Fibroblast of villous mesenchyme (primary cell): ENCODE measurements at regions not wholly inside any gene's neighbourhood (a gene's known extent, or its start where the extent isn't known, plus 50 kb on each side); places are given as distances from the start of the nearest gene placed in this dataset.

Experiments
- DNase-seq: peaks from one replicate; pipeline ENCODE4 v3.0.0-alpha.2; 2010; ENCODE audit warnings: low read depth
- H3K4me3 ChIP-seq: 2 replicates; pipeline ENCODE4 v1.5.1; 2011; ENCODE audit warnings: low read depth, mild to moderate bottlenecking, low read length
- TF ChIP-seq, protein P1 (sequence below): IDR thresholded peaks from 2 replicates; pipeline ENCODE4 v1.5.1; 2012; ENCODE audit warnings: low read depth, mild to moderate bottlenecking, low read length; ENCODE audit not compliant: insufficient read depth

DNA sequence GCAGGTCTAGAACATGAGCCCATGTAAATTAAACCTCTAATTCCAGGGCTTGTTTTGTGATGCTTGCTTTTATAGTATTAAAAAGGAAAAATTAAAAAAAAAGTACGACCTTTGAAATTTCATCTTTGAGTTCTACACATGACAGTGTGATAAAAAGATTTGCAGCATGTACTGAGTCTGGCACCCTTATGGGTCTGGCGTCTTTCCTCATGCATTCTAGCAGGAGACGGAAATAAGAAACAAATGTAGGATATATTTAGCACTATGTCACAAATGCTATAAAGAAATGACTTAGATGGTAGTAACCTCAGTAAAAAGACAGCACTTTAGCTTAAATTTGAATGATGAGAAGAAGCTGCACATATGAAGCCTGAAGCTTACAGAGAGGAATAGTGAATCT, 1474.3 kb upstream of the CDH6 start:
- TF ChIP-seq, protein P1, sequence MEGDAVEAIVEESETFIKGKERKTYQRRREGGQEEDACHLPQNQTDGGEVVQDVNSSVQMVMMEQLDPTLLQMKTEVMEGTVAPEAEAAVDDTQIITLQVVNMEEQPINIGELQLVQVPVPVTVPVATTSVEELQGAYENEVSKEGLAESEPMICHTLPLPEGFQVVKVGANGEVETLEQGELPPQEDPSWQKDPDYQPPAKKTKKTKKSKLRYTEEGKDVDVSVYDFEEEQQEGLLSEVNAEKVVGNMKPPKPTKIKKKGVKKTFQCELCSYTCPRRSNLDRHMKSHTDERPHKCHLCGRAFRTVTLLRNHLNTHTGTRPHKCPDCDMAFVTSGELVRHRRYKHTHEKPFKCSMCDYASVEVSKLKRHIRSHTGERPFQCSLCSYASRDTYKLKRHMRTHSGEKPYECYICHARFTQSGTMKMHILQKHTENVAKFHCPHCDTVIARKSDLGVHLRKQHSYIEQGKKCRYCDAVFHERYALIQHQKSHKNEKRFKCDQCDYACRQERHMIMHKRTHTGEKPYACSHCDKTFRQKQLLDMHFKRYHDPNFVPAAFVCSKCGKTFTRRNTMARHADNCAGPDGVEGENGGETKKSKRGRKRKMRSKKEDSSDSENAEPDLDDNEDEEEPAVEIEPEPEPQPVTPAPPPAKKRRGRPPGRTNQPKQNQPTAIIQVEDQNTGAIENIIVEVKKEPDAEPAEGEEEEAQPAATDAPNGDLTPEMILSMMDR = no peak
- no peak for DNase-seq
- no peak overlapping the region for H3K4me3 ChIP-seq

DNA sequence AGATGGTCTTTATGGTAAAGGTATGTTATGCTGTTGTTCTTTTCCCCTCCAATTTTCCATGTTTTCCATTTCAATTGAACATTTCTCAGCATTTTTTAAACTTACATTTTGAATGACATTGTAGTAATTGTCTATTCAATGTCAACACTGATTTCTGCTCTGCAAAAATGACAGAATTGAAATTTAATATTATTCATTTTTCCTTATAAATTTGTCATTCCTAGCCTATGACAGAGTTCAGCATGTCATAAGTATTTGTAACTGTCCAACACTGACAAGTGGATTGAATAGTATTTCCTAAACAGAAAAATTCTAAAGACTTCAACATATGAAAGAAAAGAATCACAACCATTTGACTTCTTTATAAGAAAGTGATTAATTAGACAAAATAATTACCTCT, 1478.3 kb upstream of the CDH6 start:
- H3K4me3 ChIP-seq = no peak overlapping the region
- DNase-seq = no peak
- TF ChIP-seq, protein P1 = no peak

DNA sequence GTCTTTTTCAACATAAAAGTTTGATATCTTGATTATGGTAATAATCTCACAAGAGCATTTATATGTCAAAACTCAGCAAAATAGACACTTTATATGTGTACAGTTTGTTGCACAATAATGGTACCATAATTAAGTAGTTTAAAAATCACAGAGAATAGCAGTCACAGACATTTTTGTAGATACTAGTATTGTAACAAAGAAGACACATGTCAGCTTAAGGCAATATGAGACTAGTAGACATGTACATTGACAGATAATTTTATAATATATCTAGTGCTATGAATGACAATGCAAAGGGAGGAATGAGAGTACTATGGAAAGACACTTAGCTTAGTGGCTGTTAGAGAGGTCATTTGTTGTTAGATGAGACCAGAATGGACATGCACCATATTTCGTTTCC, 1490.6 kb upstream of the CDH6 start:
- TF ChIP-seq, protein P1 = no peak
- H3K4me3 ChIP-seq = no peak overlapping the region
- no peak for DNase-seq

DNA sequence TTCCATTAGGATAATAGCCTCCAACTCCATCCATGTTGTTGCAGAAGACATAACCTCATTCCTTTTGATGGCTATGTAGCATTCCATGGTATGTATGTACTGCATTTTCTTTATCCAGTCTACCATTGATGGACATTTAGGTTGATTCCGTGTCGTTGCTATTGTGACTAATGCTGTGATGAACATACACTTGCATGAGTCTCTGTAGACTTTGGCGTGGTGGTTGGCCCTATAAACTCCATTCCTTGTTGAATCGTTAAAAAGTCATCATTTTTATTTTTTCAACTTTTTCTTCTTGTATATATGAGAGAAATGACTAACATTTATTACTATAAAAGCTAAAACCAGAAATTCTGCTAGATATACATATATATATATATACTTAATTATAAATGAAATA, 1491.9 kb upstream of the CDH6 start:
- TF ChIP-seq, protein P1 = no peak
- no peak for DNase-seq
- H3K4me3 ChIP-seq = no peak overlapping the region

DNA sequence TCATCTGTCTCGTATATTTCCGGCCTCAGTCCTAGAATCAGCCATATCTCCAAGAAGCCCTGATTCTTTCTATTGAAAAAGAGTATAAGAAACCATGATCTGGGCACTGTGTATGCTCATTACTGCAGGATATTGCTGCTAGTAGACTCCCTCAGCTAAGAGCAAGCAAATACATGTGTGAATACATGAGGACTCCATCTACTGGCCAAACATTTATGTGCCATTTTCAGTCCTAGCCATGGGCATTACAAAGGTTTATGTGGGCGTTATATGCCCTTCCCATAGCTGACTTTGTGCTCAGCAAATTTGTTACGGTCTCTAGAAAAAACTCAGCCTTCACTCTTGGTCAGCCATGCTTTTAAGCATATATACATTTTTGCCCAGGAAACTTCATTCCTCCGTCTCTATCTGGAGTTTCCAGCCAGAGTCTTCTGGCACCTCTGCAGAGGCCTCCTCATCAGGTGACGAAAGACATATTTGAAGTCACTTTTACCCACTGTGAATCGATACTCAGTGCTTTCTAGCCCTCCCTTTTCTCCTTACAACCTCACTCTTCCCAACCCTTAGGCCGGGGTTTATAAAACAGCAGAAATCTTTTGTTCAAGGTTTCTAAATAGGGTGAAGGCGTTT, 1495.6 kb upstream of the CDH6 start:
- no peak overlapping the region for H3K4me3 ChIP-seq
- TF ChIP-seq, protein P1 = no peak
- DNase-seq = no peak

DNA sequence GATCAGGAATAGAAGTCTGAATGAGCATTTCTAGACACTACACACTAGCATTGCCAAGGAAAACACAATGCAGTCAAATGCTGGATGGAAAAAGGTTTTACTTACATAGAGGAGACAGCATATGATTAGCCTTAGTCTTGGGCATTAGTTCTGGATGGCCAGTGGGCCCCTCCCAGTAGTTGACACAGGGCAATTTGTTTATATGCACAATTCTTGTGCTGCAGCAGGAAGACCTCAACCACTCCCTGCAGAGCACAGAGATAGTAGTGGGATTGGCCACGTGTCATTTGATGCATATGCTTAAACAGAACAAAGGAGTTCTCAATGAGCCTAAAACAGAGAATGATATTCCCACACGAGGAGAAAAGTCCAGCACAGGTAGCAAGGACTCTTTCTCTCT, 1496.2 kb upstream of the CDH6 start:
- no peak overlapping the region for H3K4me3 ChIP-seq
- DNase-seq = no peak
- TF ChIP-seq, protein P1 = no peak

DNA sequence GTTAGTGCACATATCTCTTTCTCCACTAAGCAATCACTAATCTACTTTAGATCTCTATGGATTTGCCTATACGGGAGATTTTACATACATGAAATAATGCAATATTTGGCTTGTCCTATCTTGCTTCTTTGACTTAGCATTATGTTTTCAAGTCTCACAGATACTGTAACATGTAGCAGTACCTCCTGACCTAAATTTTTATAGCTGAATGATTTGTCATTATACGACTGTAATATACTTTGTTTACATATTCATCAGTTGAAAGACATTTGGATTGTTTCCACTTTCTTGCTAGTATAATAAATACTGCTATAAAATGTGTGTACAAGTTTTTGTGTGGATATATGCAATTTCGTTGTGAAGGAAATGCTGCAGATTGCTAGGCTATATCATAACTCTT, 1520.8 kb upstream of the CDH6 start:
- H3K4me3 ChIP-seq = no peak overlapping the region
- TF ChIP-seq, protein P1 = no peak
- DNase-seq = no peak
